Upper lobe of left lung (tissue), 6 donors: ENCODE measurements at regions not wholly inside any gene's neighbourhood (a gene's known extent, or its start where the extent isn't known, plus 50 kb on each side); places are given as distances from the start of the nearest gene placed in this dataset.

Experiments used
- ATAC-seq, 2 donors: fragments of 200-7000 bp; cut with Tn5 transposase; one replicate each; pipeline ENCODE4 v1.9.1; 2022; ENCODE audit warnings: mild to moderate bottlenecking in 2 of 2, moderate library complexity in 2 of 2; ENCODE audit not compliant: low FRiP score in 2 of 2
- DNase-seq, 2 donors: peaks; one replicate each; pipeline ENCODE4 v3.0.0-alpha.2; 2019 to 2020
- H3K27ac ChIP-seq, 4 donors: fragments of 200-600 bp; sonication (generic); one replicate each; pipeline ENCODE4 v1.5.1; 2016 to 2019
- H3K27me3 ChIP-seq, 4 donors: fragments of 200-600 bp; sonication (generic); one replicate each; pipeline ENCODE4 v1.5.1; 2017 to 2019
- H3K36me3 ChIP-seq, 4 donors: fragments of 200-600 bp; sonication (generic); one replicate each; pipeline ENCODE4 v1.5.1; 2016 to 2019
- H3K4me1 ChIP-seq, 4 donors: fragments of 200-600 bp; sonication (generic); one replicate each; pipeline ENCODE4 v1.5.1; 2018 to 2019
- H3K4me3 ChIP-seq, 4 donors: fragments of 200-600 bp; sonication (generic); one replicate each; pipeline ENCODE4 v1.5.1; 2017 to 2019; ENCODE audit warnings: mild to moderate bottlenecking in 2 of 4, moderate library complexity in 1 of 4
- H3K9me3 ChIP-seq, 4 donors: fragments of 200-600 bp; sonication (generic); one replicate each; pipeline ENCODE4 v1.5.1; 2018 to 2019
- CTCF ChIP-seq, 6 experiments: fragments of 450-650 bp in 4 of 6; fragments of 200-600 bp in 2 of 6; sonication (generic) in 2 of 6; IDR thresholded peaks; one replicate each; pipeline ENCODE4 v1.5.1; 2016 to 2019; ENCODE audit warnings: antibody characterized with exemption in 6 of 6
- EP300 ChIP-seq, 4 donors: sonication (generic); formaldehyde crosslinking; IDR thresholded peaks; one replicate each; pipeline ENCODE4 v1.5.1; 2017; ENCODE audit warnings: antibody characterized with exemption in 4 of 4, control low read depth in 2 of 4
- POLR2A ChIP-seq, 4 donors: fragments of 450-650 bp; IDR thresholded peaks; one replicate each; pipeline ENCODE4 v1.5.1; 2016 to 2017; ENCODE audit warnings: antibody characterized with exemption in 4 of 4, mild to moderate bottlenecking in 2 of 4
- POLR2AphosphoS5 ChIP-seq, 2 donors: sonication (generic); formaldehyde crosslinking; IDR thresholded peaks; one replicate each; pipeline ENCODE4 v1.5.1; 2017; ENCODE audit warnings: antibody characterized with exemption in 2 of 2
- WGBS, 2 donors: methylation state at CpG; one replicate each; pipeline ENCODE4 v1.1.5; 2017 to 2018; 5-methylcytosine and 5-hydroxymethylcytosine counted together
- donor health status: DM: no; HTN: no; CAD: no; lungs with moderate emphysema.
- donor health status: DM: no; HTN: yes; CAD: no; lungs with severe emphysema.

DNA sequence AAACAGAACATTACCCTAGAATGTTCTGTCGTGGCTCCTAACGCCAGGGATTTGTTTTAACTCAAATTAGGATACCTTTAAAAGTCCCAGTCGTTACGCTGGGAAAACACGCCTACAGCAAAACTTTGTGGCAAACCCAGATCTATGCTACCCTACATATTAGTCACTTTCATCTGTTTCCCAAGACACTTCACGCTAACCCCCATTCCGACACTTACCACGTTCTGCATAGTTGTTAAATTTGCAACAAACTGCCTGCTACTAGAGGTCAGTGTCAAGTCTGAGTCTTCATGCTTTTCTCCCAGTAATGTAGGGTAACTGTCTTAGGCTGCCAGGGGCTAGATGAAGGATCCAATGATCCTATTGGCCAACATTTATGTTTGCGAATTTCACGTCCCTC lies 140.3 kb downstream of the RASEF start:
- no peaks in the 10 kb centered on the region for H3K4me1 ChIP-seq
- no peaks in the 10 kb centered on the region for H3K36me3 ChIP-seq
- no peak for DNase-seq
- no peak for ATAC-seq
- no peaks in the 10 kb centered on the region for H3K27me3 ChIP-seq
- no peak overlapping the region for H3K4me3 ChIP-seq
- TF ChIP-seq POLR2A (IDR thresholded peaks at IDR 0.05), result no peak
- H3K27ac ChIP-seq, result no peak overlapping the region
- 92% methylated on average over 10 of the region's 10 CpGs for WGBS, 2 donors
- H3K9me3 ChIP-seq, result no peaks in the 10 kb centered on the region

DNA sequence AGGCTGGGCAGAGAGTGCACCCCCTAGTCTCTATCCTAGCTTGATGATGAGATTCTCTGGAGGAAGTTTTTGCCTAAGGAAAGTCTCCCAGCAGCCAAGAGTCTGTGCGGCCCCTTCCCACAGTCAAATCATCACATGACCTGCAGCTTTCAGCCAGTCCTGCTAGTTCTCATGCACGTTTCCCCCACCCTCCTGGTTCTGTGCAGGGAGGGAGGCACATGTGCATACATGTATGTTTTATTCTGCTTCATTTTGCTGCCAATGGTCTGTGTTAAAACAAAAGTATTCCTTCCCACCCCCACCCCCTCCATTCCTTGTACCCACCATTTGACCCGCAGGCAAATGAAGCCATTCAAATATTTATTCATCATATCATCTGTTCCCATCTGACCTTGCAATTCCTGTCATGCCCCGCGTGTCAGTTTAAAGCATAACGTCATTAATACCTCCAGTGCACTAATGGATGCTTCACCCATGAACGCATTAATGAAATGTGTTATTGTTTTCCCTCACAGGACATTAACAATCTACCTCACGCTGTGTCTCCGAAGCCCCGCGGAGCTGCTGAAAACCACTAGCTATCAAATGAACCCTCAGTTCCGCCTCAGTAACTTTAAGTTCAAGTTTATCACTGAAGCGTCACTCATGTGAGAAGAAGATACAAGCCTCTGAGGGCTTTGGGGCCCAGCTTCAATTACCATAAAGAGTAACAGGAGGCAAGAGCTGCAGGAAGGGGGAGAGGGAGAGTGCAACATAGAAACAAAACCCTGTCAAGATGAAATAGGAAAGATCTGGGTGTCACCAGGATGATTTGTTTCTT lies 139.6 kb downstream of the RASEF start:
- TF ChIP-seq CTCF (IDR thresholded peaks at IDR 0.05), result no peak
- no peak for TF ChIP-seq POLR2AphosphoS5 (IDR thresholded peaks at IDR 0.05)
- no peak for TF ChIP-seq EP300 (IDR thresholded peaks at IDR 0.05)
- no peak for TF ChIP-seq POLR2A (IDR thresholded peaks at IDR 0.05)
- H3K4me3 ChIP-seq, result no peak overlapping the region
- H3K36me3 ChIP-seq, result no peaks in the 10 kb centered on the region
- no peaks in the 10 kb centered on the region for H3K9me3 ChIP-seq
- H3K27me3 ChIP-seq, result no peaks in the 10 kb centered on the region
- WGBS, 2 donors, result 58 to 69% methylated on average over 13 of the region's 13 CpGs
- DNase-seq (no peak), ATAC-seq (no peak)
- no peaks in the 10 kb centered on the region for H3K4me1 ChIP-seq
- no peak overlapping the region for H3K27ac ChIP-seq

DNA sequence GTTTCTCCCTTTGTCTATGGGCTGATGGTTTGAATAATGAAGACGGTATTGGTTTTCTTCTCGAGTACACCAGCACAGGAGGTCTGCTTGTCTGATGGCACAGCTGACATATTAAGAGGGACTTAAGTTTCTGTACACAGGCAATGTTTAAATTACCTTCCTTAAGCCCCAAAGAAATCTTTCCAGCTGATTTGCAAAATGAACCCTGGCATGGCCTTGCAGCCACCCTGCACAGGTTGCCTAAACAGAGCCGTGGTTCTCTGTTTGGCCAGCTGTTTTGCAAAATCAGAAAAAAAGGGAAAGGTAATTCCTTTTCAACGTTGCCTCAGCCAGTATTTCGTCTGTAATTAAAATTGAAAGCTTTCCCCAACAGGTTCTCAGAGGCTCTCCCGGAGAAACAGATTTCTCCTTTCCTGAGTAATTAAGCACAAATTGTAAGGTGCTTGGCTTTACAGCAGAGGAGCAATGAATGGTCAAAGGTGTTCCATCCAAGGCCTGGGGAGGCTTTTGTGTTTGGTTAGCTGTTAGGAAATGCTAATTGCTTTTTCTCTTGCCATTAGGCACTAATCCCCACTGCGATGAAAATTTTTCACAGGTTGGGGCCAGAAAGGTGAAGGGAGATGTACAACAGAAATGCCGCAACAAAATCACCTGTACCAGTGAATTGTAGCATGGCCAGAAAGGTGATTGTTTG lies 138.9 kb downstream of the RASEF start:
- 65 to 75% methylated on average over 8 of the region's 8 CpGs for WGBS, 2 donors
- TF ChIP-seq POLR2A (IDR thresholded peaks at IDR 0.05), result no peak
- TF ChIP-seq CTCF (IDR thresholded peaks at IDR 0.05), result no peak
- no peak for TF ChIP-seq EP300 (IDR thresholded peaks at IDR 0.05)
- TF ChIP-seq POLR2AphosphoS5 (IDR thresholded peaks at IDR 0.05), result no peak
- Histone ChIP-seq H3K4me1 (no peaks in the 10 kb centered on the region), H3K9me3 (no peaks in the 10 kb centered on the region), H3K4me3 (no peak overlapping the region), H3K27me3 (no peaks in the 10 kb centered on the region), H3K27ac (no peak overlapping the region), H3K36me3 (no peaks in the 10 kb centered on the region)
- ATAC-seq (no peak), DNase-seq (no peak)
